PC-3 (cell line): ENCODE measurements at regions not wholly inside any gene's neighbourhood (a gene's known extent, or its start where the extent isn't known, plus 50 kb on each side); places are given as distances from the start of the nearest gene placed in this dataset.

Experiments
- ATAC-seq: fragments of 200-7000 bp; cut with Tn5 transposase; 2 replicates; pipeline ENCODE4 v1.9.1; 2020; ENCODE audit warnings: mild to moderate bottlenecking, moderate library complexity
- BruUV-seq: library from RNA; stranded (reverse); fragments of 400-500 nt; replicated peaks from 2 replicates; lab custom pipeline; 2021; lab: Mats Ljungman, UMichigan
- CTCF ChIA-PET: fragments of 300-600 bp; sonication (Branson Sonifier 250); formaldehyde crosslinking; loops from one replicate; lab custom pipeline; 2022; ENCODE audit warnings: antibody characterized with exemption; lab: Charles Lee
- POLR2A ChIA-PET: fragments of 300-600 bp; sonication (Branson Sonifier 250); formaldehyde crosslinking; loops from one replicate; lab custom pipeline; 2022; ENCODE audit warnings: antibody characterized with exemption; ENCODE audit not compliant: unreplicated experiment; lab: Charles Lee
- DNase-seq: peaks from one replicate; pipeline ENCODE4 v3.0.0-alpha.2; 2015
- H2AFZ ChIP-seq: fragments of 300-600 bp; sonication (generic); 2 replicates; pipeline ENCODE4 v1.6.0; 2016; ENCODE audit warnings: antibody characterized with exemption, low read length
- H3F3A ChIP-seq: fragments of 300-600 bp; sonication (generic); one replicate; pipeline ENCODE4 v1.6.0; 2017; ENCODE audit warnings: antibody characterized with exemption, low read length, control low read depth, mild to moderate bottlenecking; ENCODE audit not compliant: unreplicated experiment
- H3K27ac ChIP-seq: fragments of 300-600 bp; sonication (generic); 2 replicates; pipeline ENCODE4 v1.5.1; 2016; ENCODE audit warnings: mild to moderate bottlenecking, low read length
- H3K27me3 ChIP-seq: fragments of 300-600 bp; sonication (generic); 2 replicates; pipeline ENCODE4 v1.6.1; 2016; ENCODE audit warnings: low read length, mixed read lengths
- H3K36me3 ChIP-seq: fragments of 300-600 bp; sonication (generic); 2 replicates; pipeline ENCODE4 v1.6.1; 2016; ENCODE audit warnings: low read depth, mixed run types, low read length, mixed read lengths
- H3K4me1 ChIP-seq: fragments of 300-600 bp; sonication (generic); 2 replicates; pipeline ENCODE4 v1.5.1; 2016; ENCODE audit warnings: low read length; ENCODE audit not compliant: insufficient read depth
- H3K4me2 ChIP-seq: fragments of 300-600 bp; sonication (generic); 2 replicates; pipeline ENCODE4 v1.6.0; 2016; ENCODE audit warnings: low read length
- H3K4me3 ChIP-seq: fragments of 300-600 bp; sonication (generic); 2 replicates; pipeline ENCODE4 v1.5.1; 2016; ENCODE audit warnings: mild to moderate bottlenecking, low read length, mixed read lengths
- H3K79me2 ChIP-seq: fragments of 300-600 bp; sonication (generic); 2 replicates; pipeline ENCODE4 v1.6.1; 2017; ENCODE audit warnings: low read length, mixed read lengths
- H3K9ac ChIP-seq: fragments of 300-600 bp; sonication (generic); 2 replicates; pipeline ENCODE4 v1.6.0; 2016; ENCODE audit warnings: mild to moderate bottlenecking, low read length
- H3K9me2 ChIP-seq: fragments of 300-600 bp; sonication (generic); replicated peaks from 2 replicates; pipeline ENCODE4 v1.6.1; 2016; ENCODE audit warnings: mixed run types, low read length, mixed read lengths
- H3K9me3 ChIP-seq: fragments of 300-600 bp; sonication (generic); 2 replicates; pipeline ENCODE4 v1.6.1; 2016; ENCODE audit warnings: low read length, mixed read lengths
- H4K20me1 ChIP-seq: fragments of 300-600 bp; sonication (generic); 2 replicates; pipeline ENCODE4 v1.6.1; 2016; ENCODE audit warnings: low read length, mixed read lengths
- EZH2 ChIP-seq: fragments of 300-600 bp; sonication (generic); IDR thresholded peaks from one replicate; pipeline ENCODE4 v1.6.1; 2017; ENCODE audit warnings: antibody characterized with exemption, mild to moderate bottlenecking, low read length; ENCODE audit not compliant: unreplicated experiment
- EZH2phosphoT487 ChIP-seq: fragments of 300-600 bp; sonication (generic); IDR thresholded peaks from 2 replicates; pipeline ENCODE4 v1.6.1; 2018; ENCODE audit warnings: mild to moderate bottlenecking, antibody characterized with exemption, low read length, borderline replicate concordance
- intact Hi-C: fragments of 100-400 bp; cut with micrococcal nuclease; formaldehyde crosslinking; loops from 2 replicates; pipeline ENCODE4 v1.9.0; 2023
- TF ChIP-seq, protein P1 (sequence below): fragments of 300-600 bp; sonication (generic); conservative IDR thresholded peaks from 2 replicates; pipeline ENCODE4 v1.5.1; 2017; ENCODE audit warnings: antibody characterized with exemption, low read depth, mild to moderate bottlenecking, low read length

DNA sequence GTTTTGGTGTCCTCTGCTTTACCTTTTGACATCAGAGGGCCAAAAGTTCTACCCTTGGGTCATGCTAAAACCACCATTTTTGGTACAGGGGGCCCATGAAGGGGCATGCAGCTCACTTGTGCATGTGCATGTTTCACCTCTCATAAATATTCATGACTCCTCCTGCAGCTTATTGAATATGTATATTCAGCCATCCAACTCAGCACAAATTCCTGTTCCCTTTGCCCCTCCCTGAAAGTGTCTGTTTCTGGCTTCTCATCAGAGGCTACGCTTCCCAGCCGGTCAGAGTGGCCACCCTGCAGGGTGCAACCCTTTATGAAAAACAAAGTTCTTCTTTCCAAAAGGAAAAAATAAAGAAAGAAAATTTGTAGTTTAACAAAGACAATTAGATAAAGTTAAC is 82.3 kb upstream of the UQCRFS1 start:
- H3K79me2 ChIP-seq: no peaks in the 10 kb centered on the region
- ChIA-PET POLR2A (no interaction called here), CTCF (no interaction called here)
- no TSS peak for BruUV-seq
- H2AFZ ChIP-seq: no peak overlapping the region
- H3K4me3 ChIP-seq: no peak overlapping the region
- H3K4me1 ChIP-seq: no peaks in the 10 kb centered on the region
- ATAC-seq (no peak), DNase-seq (no peak)
- H3K4me2 ChIP-seq: no peak overlapping the region
- intact Hi-C loops: no loop called here
- no peak overlapping the region for H3K27ac ChIP-seq
- H3K9me3 ChIP-seq: no peaks in the 10 kb centered on the region
- no peak overlapping the region for H3K9ac ChIP-seq
- no peaks in the 10 kb centered on the region for H3F3A ChIP-seq
- H3K36me3 ChIP-seq: no peaks in the 10 kb centered on the region
- H3K27me3 ChIP-seq: no peaks in the 10 kb centered on the region
- TF ChIP-seq EZH2phosphoT487: no peak
- TF ChIP-seq, protein P1, sequence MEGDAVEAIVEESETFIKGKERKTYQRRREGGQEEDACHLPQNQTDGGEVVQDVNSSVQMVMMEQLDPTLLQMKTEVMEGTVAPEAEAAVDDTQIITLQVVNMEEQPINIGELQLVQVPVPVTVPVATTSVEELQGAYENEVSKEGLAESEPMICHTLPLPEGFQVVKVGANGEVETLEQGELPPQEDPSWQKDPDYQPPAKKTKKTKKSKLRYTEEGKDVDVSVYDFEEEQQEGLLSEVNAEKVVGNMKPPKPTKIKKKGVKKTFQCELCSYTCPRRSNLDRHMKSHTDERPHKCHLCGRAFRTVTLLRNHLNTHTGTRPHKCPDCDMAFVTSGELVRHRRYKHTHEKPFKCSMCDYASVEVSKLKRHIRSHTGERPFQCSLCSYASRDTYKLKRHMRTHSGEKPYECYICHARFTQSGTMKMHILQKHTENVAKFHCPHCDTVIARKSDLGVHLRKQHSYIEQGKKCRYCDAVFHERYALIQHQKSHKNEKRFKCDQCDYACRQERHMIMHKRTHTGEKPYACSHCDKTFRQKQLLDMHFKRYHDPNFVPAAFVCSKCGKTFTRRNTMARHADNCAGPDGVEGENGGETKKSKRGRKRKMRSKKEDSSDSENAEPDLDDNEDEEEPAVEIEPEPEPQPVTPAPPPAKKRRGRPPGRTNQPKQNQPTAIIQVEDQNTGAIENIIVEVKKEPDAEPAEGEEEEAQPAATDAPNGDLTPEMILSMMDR: no peak
- no peak for TF ChIP-seq EZH2
- H4K20me1 ChIP-seq: no peaks in the 10 kb centered on the region
- H3K9me2 ChIP-seq: no peaks in the 10 kb centered on the region

GRCh38 chr19:29297381-29297780 is 84.4 kb upstream of the UQCRFS1 start:
- CTCF ChIA-PET: no interaction called here
- intact Hi-C loops: no loop called here
- TF ChIP-seq EZH2 (no peak), EZH2phosphoT487 (no peak)
- TF ChIP-seq, protein P1: no peak

DNA sequence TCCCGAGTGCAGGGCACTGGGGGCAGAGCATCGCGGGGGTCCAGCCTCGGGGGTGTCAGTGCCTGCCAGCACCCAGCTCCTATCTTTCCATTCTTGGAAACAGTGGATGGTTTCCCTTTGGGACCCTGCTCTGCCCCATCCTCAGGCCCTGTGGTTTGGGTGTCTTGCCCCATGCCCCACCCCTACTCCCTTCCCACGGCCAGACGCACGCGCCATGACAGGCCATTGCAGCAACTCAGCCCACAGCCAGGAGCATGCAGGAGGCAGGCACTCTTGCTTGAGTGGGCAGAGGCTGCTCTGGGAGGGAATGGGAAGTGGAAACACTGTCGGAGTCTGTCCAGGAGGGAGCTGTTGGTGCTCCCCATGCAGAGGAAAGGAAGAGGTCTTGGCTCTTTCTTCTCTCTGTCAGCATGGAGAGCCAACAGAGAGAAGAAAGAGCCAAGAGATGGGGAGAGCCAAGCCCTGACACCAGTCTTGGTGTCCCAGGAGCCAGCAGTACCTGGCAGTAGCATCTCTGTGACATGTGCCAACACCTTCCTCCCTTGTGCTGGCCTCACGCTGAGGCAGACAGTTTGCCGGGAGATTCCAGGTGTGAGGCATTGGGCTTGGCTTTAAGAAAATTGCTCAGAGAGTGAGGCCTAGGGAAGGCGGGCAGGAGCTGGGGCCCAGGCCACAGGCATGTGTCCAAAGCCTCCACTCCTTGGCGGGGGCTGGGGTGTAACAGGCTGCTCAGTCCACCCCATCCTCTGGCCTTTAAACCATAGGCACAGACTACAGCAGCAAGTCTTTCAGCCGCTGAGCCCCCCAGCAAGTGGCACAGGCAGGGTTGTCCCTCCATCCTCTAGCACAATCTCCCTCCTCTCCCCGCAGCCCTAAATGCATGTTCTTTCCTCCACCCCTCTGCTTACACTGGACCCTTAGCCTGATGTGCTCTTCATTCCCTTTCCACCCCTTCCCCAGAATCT is 86.7 kb upstream of the UQCRFS1 start:
- TF ChIP-seq EZH2 (no peak), EZH2phosphoT487 (no peak)
- TF ChIP-seq, protein P1: no peak
- POLR2A ChIA-PET: no interaction called here
- Histone ChIP-seq H3K36me3 (no peaks in the 10 kb centered on the region), H2AFZ (no peak overlapping the region), H4K20me1 (no peaks in the 10 kb centered on the region), H3K27ac (no peak overlapping the region), H3K9me3 (no peaks in the 10 kb centered on the region), H3F3A (no peaks in the 10 kb centered on the region), H3K4me1 (no peaks in the 10 kb centered on the region), H3K27me3 (0 out of 2 replicates have a peak, but pooled peaks cover 5% of the 10 kb centered on the region), H3K4me3 (no peak overlapping the region), H3K9me2 (no peaks in the 10 kb centered on the region), H3K9ac (no peak overlapping the region), H3K79me2 (no peaks in the 10 kb centered on the region), H3K4me2 (no peak overlapping the region)
- intact Hi-C loops: no loop called here
- ATAC-seq (no peak), DNase-seq (no peak)
- no TSS peak for BruUV-seq
- CTCF ChIA-PET: no interaction called here

More at GRCh38 chr19:29297381-29297780, 84.4 kb upstream of the UQCRFS1 start:
- Histone ChIP-seq H3F3A (no peaks in the 10 kb centered on the region), H2AFZ (no peak overlapping the region), H3K9me3 (no peaks in the 10 kb centered on the region), H3K4me1 (no peaks in the 10 kb centered on the region), H3K9me2 (no peaks in the 10 kb centered on the region), H3K27me3 (0 out of 2 replicates have a peak, but pooled peaks cover 5% of the 10 kb centered on the region), H3K36me3 (no peaks in the 10 kb centered on the region), H4K20me1 (no peaks in the 10 kb centered on the region), H3K4me3 (no peak overlapping the region), H3K9ac (no peak overlapping the region), H3K79me2 (no peaks in the 10 kb centered on the region), H3K4me2 (no peak overlapping the region), H3K27ac (no peak overlapping the region)
- DNase-seq (no peak), ATAC-seq (no peak)
- POLR2A ChIA-PET: no interaction called here
- BruUV-seq: no TSS peak
